ENCODE measurements at regions not wholly inside any gene's neighbourhood (a gene's known extent, or its start where the extent isn't known, plus 50 kb on each side); places are given as distances from the start of the nearest gene placed in this dataset.

- H2AFZ ChIP-seq (ENCODE audit: low read depth, low read length, poor library complexity, severe bottlenecking): no peak overlapping the region
- no peaks in the 10 kb centered on the region for H4K20me1 ChIP-seq (ENCODE audit: insufficient read depth)
- intact Hi-C loops (cut with micrococcal nuclease): no loop called here
- ATAC-seq: no peak
- no peaks in the 10 kb centered on the region for H3K36me3 ChIP-seq (ENCODE audit: control insufficient read depth in 1 of 2, insufficient read depth in 2 of 2, low read length in 2 of 2)
- ChIA-PET RAD21 (ENCODE audit: low non-redundant PET in 1 of 2, low total read pairs in 2 of 2, uncharacterized antibody in 2 of 2, unreplicated experiment in 2 of 2) (no interaction called here), POLR2A (no interaction called here), CTCF (no interaction called here)
- H3K79me2 ChIP-seq (ENCODE audit: insufficient read depth, low read length): no peaks in the 10 kb centered on the region
- no peak overlapping the region for H3K9ac ChIP-seq (ENCODE audit: low read length)
- H3K4me1 ChIP-seq (ENCODE audit: control insufficient read depth in 1 of 2, insufficient read depth in 2 of 2, low read length in 2 of 2): peaks cover 10 to 15% of the 10 kb centered on the region in 2 experiments
- no peak overlapping the region for H3K4me2 ChIP-seq (ENCODE audit: low read length)
- H3K27me3 ChIP-seq (ENCODE audit: insufficient read depth, low read length): no peaks in the 10 kb centered on the region
- H3K9me3 ChIP-seq (ENCODE audit: control insufficient read depth in 1 of 2, insufficient read depth in 1 of 2, low read depth in 1 of 2, low read length in 2 of 2): no peaks in the 10 kb centered on the region
- H3K27ac ChIP-seq (ENCODE audit: low read depth, low read length): no peak overlapping the region
- no peaks in the 10 kb centered on the region for H3K9me2 ChIP-seq (ENCODE audit: insufficient read depth)
- BruUV-seq (replicated peaks): no TSS peak
- H3K4me3 ChIP-seq (replicated peaks in 1 of 2; ENCODE audit: low read depth in 1 of 2, low read length in 2 of 2): no peak overlapping the region
- TF ChIP-seq CEBPB (IDR thresholded peaks at IDR 0.05; ENCODE audit: low read depth) (no peak), YY1 (IDR thresholded peaks at IDR 0.05; ENCODE audit: extremely low read depth, insufficient replicate concordance, low read depth, low read length) (no peak), CTCF (IDR thresholded peaks at IDR 0.05 in 2 of 3, conservative IDR thresholded peaks at IDR 0.05 in 1 of 3; ENCODE audit: borderline replicate concordance in 1 of 3, insufficient read depth in 1 of 3, low read depth in 2 of 3, low read length in 2 of 3) (no peak), EZH2phosphoT487 (IDR thresholded peaks at IDR 0.05; ENCODE audit: borderline replicate concordance) (no peak), ZFX (IDR thresholded peaks at IDR 0.05) (no peak), FOSL1 (IDR thresholded peaks at IDR 0.05; ENCODE audit: low read depth) (no peak), EZH2 (IDR thresholded peaks at IDR 0.05) (no peak), ELF1 (IDR thresholded peaks at IDR 0.05; ENCODE audit: borderline replicate concordance, low read depth) (no peak), JUND (IDR thresholded peaks at IDR 0.05) (no peak), CBX3 (IDR thresholded peaks at IDR 0.05; ENCODE audit: low read depth) (no peak), REST (IDR thresholded peaks at IDR 0.05; ENCODE audit: low read depth) (no peak), EGR1 (IDR thresholded peaks at IDR 0.05; ENCODE audit: low read depth) (no peak), SP1 (IDR thresholded peaks at IDR 0.05; ENCODE audit: low read depth) (no peak), ZBTB33 (IDR thresholded peaks at IDR 0.05; ENCODE audit: extremely low read depth, insufficient replicate concordance, low read length) (no peak), ATF3 (IDR thresholded peaks at IDR 0.05) (no peak), MAX (IDR thresholded peaks at IDR 0.05) (no peak), TCF7L2 (IDR thresholded peaks at IDR 0.05; ENCODE audit: borderline replicate concordance, extremely low read depth, insufficient read depth, insufficient read length) (no peak), POLR2A (IDR thresholded peaks at IDR 0.05; ENCODE audit: borderline replicate concordance, extremely low read depth, insufficient read depth, insufficient read length) (no peak), POLR2AphosphoS5 (IDR thresholded peaks at IDR 0.05; ENCODE audit: low read depth, low read length) (no peak), RAD21 (IDR thresholded peaks at IDR 0.05; ENCODE audit: low read depth) (no peak)
- DNase-seq (ENCODE audit: low read depth, low spot score): no peak
Measured at GRCh38 chr4:188374871-188375270, 235.6 kb downstream of the TRIML1 start.
